ENCODE measurements at regions not wholly inside any gene's neighbourhood (a gene's known extent, or its start where the extent isn't known, plus 50 kb on each side); places are given as distances from the start of the nearest gene placed in this dataset.
A peak's percentile ranks its signal among the peaks of the same experiment; 100 is the strongest.

DNA sequence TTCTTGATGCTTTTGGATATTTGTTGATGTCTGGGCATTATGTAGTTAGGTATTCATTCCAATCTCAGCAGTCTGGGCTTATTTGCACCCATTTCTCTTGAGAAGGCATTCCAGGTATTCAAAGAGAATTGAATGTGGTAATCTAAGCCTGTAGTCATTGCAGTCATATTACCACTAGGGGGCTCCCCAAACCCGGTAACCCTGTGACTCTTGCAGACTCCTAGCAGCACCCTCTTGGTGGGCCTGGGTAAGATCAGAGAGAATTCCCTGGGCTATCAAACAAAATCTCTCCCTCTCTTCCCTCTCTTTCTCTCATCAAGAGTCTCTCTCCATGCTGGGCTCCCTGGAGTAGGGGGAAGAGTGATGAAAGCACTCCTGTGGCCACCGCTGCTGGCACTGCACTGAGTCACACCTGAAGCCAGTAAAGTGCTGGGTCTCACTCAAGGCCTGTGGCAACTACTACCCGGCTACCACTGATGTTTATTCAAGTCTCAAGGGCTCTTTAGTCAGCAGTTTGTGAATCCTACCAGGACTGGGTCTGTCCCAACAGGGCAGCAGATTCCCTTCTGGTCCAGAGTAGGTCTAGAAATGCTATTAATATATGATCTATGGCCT, 187.7 kb upstream of the NUDT10 start:
- 29 to 39% (median 37%) methylated on average over 3 of the region's 3 CpGs for WGBS, 4 donors
- no peak for ATAC-seq

DNA sequence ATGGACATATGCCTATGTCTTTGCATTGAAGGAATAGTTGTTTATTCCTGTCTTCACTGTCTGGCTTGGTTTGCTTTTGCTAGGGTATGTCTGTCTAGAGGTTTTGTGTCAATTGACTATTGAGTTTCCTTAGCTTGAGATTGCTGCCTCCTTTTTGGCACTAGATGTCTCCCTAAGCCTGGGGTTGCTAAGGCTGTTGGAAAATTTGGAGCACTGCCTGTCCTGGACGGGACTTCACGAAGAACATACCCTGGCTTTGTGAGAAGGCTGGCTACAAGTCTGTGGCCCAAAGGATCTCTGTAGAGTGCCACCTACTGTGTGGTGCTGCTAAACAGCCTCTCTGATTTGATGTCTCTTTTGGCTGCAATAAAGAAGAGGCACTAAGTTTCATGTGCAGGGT, 183.8 kb upstream of the NUDT10 start:
- intact Hi-C loops (cut with DNase I): loop anchor here in 3 of 10 donors (10.0 kb wide), 2 partner anchors 306 to 316 kb away; no protein-coding TSS in a partner anchor

More for the DNA sequence above, 187.7 kb upstream of the NUDT10 start:
- H3K36me3 ChIP-seq: no peaks in the 10 kb centered on the region
- H3K9me3 ChIP-seq: no peaks in the 10 kb centered on the region
- DNase-seq: no peak
- no peak overlapping the region for H3K4me3 ChIP-seq
- H3K27me3 ChIP-seq: peaks cover 0 to 33% (median 0%) of the 10 kb centered on the region in 9 donors
- intact Hi-C loops (cut with DNase I): loop anchor here in 3 of 10 donors (10.0 kb wide), 2 partner anchors 310 to 320 kb away; no protein-coding TSS in a partner anchor
- TF ChIP-seq POLR2A (IDR thresholded peaks at IDR 0.05): no peak
- TF ChIP-seq, protein P1, sequence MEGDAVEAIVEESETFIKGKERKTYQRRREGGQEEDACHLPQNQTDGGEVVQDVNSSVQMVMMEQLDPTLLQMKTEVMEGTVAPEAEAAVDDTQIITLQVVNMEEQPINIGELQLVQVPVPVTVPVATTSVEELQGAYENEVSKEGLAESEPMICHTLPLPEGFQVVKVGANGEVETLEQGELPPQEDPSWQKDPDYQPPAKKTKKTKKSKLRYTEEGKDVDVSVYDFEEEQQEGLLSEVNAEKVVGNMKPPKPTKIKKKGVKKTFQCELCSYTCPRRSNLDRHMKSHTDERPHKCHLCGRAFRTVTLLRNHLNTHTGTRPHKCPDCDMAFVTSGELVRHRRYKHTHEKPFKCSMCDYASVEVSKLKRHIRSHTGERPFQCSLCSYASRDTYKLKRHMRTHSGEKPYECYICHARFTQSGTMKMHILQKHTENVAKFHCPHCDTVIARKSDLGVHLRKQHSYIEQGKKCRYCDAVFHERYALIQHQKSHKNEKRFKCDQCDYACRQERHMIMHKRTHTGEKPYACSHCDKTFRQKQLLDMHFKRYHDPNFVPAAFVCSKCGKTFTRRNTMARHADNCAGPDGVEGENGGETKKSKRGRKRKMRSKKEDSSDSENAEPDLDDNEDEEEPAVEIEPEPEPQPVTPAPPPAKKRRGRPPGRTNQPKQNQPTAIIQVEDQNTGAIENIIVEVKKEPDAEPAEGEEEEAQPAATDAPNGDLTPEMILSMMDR (IDR thresholded peaks at IDR 0.05): peak; percentile 20 to 57 (median 42)
- no peak overlapping the region for H3K27ac ChIP-seq
- H3K4me1 ChIP-seq: no peaks in the 10 kb centered on the region

DNA sequence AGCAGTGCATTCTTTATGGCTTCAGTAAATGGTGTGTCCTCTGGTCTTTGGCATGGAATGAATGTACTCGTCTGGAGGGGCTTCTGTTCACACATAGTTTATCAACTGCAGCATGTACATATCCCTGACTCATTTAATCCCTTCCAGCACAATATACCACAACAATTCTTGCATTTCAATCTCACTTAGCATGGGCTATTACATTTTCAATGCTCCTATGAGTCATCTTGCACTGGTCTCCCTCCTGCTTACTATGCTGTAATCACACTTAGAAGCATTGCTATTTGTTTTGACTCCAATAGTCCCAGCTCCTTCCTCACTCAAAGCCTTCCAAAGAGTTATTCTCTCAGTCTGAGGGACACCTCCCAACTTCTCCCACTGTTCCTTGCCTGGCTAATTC, 180.9 kb upstream of the NUDT10 start:
- no peaks in the 10 kb centered on the region for H3K9me3 ChIP-seq
- TF ChIP-seq POLR2A (IDR thresholded peaks at IDR 0.05): no peak
- TF ChIP-seq, protein P1 (IDR thresholded peaks at IDR 0.05): no peak
- H3K27ac ChIP-seq: no peak overlapping the region
- no peaks in the 10 kb centered on the region for H3K4me1 ChIP-seq
- intact Hi-C loops (cut with DNase I): loop anchor here in 1 of 10 donors (10.0 kb wide), 1 partner anchor 273 kb away; no protein-coding TSS in a partner anchor
- no peak for ATAC-seq
- no peaks in the 10 kb centered on the region for H3K36me3 ChIP-seq
- DNase-seq: no peak
- H3K27me3 ChIP-seq: peaks cover 0 to 33% (median 0%) of the 10 kb centered on the region in 9 donors
- H3K4me3 ChIP-seq: no peak overlapping the region
- 25 to 38% (median 31%) methylated on average over 1 of the region's 1 CpG for WGBS, 4 donors

More for the DNA sequence above, 183.8 kb upstream of the NUDT10 start:
- ATAC-seq (no peak), DNase-seq (no peak)
- Histone ChIP-seq H3K4me1 (no peaks in the 10 kb centered on the region), H3K9me3 (no peaks in the 10 kb centered on the region), H3K36me3 (no peaks in the 10 kb centered on the region), H3K27me3 (peaks cover 0 to 52% (median 0%) of the 10 kb centered on the region in 9 donors), H3K4me3 (no peak overlapping the region), H3K27ac (no peak overlapping the region)
- 5 to 49% (median 10%) methylated on average over 2 of the region's 2 CpGs for WGBS, 4 donors
- TF ChIP-seq, protein P1 (IDR thresholded peaks at IDR 0.05): peak in 2 of 12 donors; percentile 6 to 18
- TF ChIP-seq POLR2A (IDR thresholded peaks at IDR 0.05): no peak

DNA sequence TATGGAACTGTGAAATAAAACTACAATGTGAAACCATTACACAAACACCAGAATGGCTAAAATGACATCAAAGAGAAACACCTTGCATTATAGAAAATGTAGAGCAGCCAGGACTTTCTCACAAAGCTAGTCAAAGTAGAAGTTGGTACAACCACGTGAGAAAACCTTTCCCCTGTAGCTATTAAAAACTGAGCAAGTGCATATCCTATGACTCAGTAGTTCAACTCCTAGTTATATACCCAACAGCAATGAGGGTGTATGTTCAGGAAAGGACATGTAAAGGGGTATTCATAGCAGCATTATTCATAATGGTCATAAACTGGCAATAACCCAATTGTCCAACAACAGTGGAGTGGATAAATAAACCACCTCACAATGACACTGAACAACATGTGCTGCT, 177.5 kb upstream of the NUDT10 start:
- WGBS, 4 donors: 44 to 88% (median 71%) methylated on average over 1 of the region's 1 CpG
- DNase-seq (no peak), ATAC-seq (no peak)
- H3K27me3 ChIP-seq: peaks cover 0 to 34% (median 0%) of the 10 kb centered on the region in 9 donors
- no peak overlapping the region for H3K4me3 ChIP-seq
- TF ChIP-seq, protein P1 (IDR thresholded peaks at IDR 0.05): no peak
- no peak for TF ChIP-seq POLR2A (IDR thresholded peaks at IDR 0.05)
- H3K36me3 ChIP-seq: no peaks in the 10 kb centered on the region
- no peak overlapping the region for H3K27ac ChIP-seq
- H3K4me1 ChIP-seq: no peaks in the 10 kb centered on the region
- H3K9me3 ChIP-seq: no peaks in the 10 kb centered on the region
- intact Hi-C loops (cut with DNase I): loop anchor here in 1 of 10 donors (10.0 kb wide), 1 partner anchor 270 kb away; no protein-coding TSS in a partner anchor

All from heart left ventricle (tissue), 16 donors.